ENCODE measurements at regions not wholly inside any gene's neighbourhood (a gene's known extent, or its start where the extent isn't known, plus 50 kb on each side); places are given as distances from the start of the nearest gene placed in this dataset.

- no peak for TF ChIP-seq REST (IDR thresholded peaks at IDR 0.05; ENCODE audit: low read depth, low read length)
- TF ChIP-seq RCOR1 (IDR thresholded peaks at IDR 0.05; ENCODE audit: low read length) = no peak
- no peak for TF ChIP-seq POLR2AphosphoS5 (IDR thresholded peaks at IDR 0.05; ENCODE audit: low read depth, low read length)
- TF ChIP-seq USF2 (IDR thresholded peaks at IDR 0.05; ENCODE audit: borderline replicate concordance, low read depth, low read length) = no peak
- no peak for TF ChIP-seq TCF12 (IDR thresholded peaks at IDR 0.05)
These were observed 411.9 kb upstream of the SLC30A5 start (continued) for GRCh38 chr5:68681929-68682328.

GRCh38 chr5:68682400-68683160 is 411.2 kb upstream of the SLC30A5 start:
- Histone ChIP-seq H3K79me2 (ENCODE audit: insufficient read depth) (no peaks in the 10 kb centered on the region), H4K20me1 (ENCODE audit: insufficient read depth) (no peaks in the 10 kb centered on the region), H3F3A (replicated peaks; ENCODE audit: insufficient read depth) (no peaks in the 10 kb centered on the region), H3K27me3 (ENCODE audit: insufficient read depth) (no peaks in the 10 kb centered on the region), H2AFZ (ENCODE audit: low read depth) (no peak overlapping the region), H3K27ac (ENCODE audit: low read depth in 2 of 2, low read length in 1 of 2) (no peak overlapping the region), H3K4me3 (ENCODE audit: low read depth in 2 of 2, low read length in 1 of 2) (no peak overlapping the region), H3K4me2 (no peak overlapping the region), H3K9me2 (no peaks in the 10 kb centered on the region), H3K9ac (no peak overlapping the region), H3K9me3 (no peaks in the 10 kb centered on the region), H3K36me3 (replicated peaks in 1 of 2; ENCODE audit: control insufficient read depth in 1 of 2, insufficient read depth in 2 of 2, low read length in 1 of 2) (no peaks in the 10 kb centered on the region), H3K4me1 (ENCODE audit: control insufficient read depth in 1 of 2, insufficient read depth in 2 of 2, low read depth in 1 of 2, low read length in 1 of 2) (peaks cover 0 to 16% of the 10 kb centered on the region in 2 experiments; a peak in 2 of 4 replicates)
- DNase-seq = no peak
- TF ChIP-seq RAD21 (IDR thresholded peaks at IDR 0.05; ENCODE audit: low read length) = no peak
- TF ChIP-seq TCF12 (IDR thresholded peaks at IDR 0.05) = no peak
- TF ChIP-seq MXI1 (IDR thresholded peaks at IDR 0.05; ENCODE audit: low read depth, low read length) = no peak
- TF ChIP-seq EP300 (IDR thresholded peaks at IDR 0.05; ENCODE audit: borderline replicate concordance in 1 of 2, low read depth in 1 of 2, low read length in 1 of 2) = no peak
- TF ChIP-seq GABPA (IDR thresholded peaks at IDR 0.05; ENCODE audit: low read depth) = no peak
- TF ChIP-seq RFX5 (IDR thresholded peaks at IDR 0.05; ENCODE audit: low read length) = no peak
- TF ChIP-seq GATA2 (CRISPR knock-in tag; IDR thresholded peaks at IDR 0.05) = no peak
- TF ChIP-seq USF2 (IDR thresholded peaks at IDR 0.05; ENCODE audit: borderline replicate concordance, low read depth, low read length) = no peak
- no peak for TF ChIP-seq CTCF (IDR thresholded peaks at IDR 0.05)
- no peak for TF ChIP-seq MEF2A (IDR thresholded peaks at IDR 0.05; ENCODE audit: borderline replicate concordance, low read depth)
- TF ChIP-seq NRF1 (IDR thresholded peaks at IDR 0.05; ENCODE audit: low read depth, low read length) = no peak
- TF ChIP-seq IRF3 (IDR thresholded peaks at IDR 0.05; ENCODE audit: low read depth, low read length) = no peak
- WGBS (ENCODE audit: low lambda C conversion rate) = 70% methylated on average over 6 of the region's 6 CpGs
- POLR2A ChIA-PET = no interaction called here
- CTCF ChIA-PET = interaction anchor here (0.6 to 1.5 kb wide), 3 partner anchors 9 to 513 kb away, joined by 3 to 4 read pairs (median 3); no protein-coding TSS in a partner anchor
